Neural cell (in vitro differentiated cells): ENCODE measurements at regions not wholly inside any gene's neighbourhood (a gene's known extent, or its start where the extent isn't known, plus 50 kb on each side); places are given as distances from the start of the nearest gene placed in this dataset.

Experiments used
- H2AFZ ChIP-seq: fragments of 200-600, 300-800 bp; sonication (generic), shearing (Covaris generic); 2 replicates; pipeline ENCODE4 v1.6.0; 2014; ENCODE audit warnings: low read depth, mild to moderate bottlenecking, antibody characterized with exemption, low read length, moderate library complexity
- H3F3A ChIP-seq: fragments of 200-600 bp; shearing (Covaris generic); 2 replicates; pipeline ENCODE4 v1.6.1; 2016; ENCODE audit warnings: mild to moderate bottlenecking, moderate library complexity, mixed read lengths, antibody characterized with exemption, low read length; ENCODE audit not compliant: insufficient read depth, poor library complexity, severe bottlenecking
- H3K27ac ChIP-seq: fragments of 200-600, 300-800 bp; sonication (generic), shearing (Covaris generic); 2 replicates; pipeline ENCODE4 v1.5.1; 2014; ENCODE audit warnings: mild to moderate bottlenecking, low read length, moderate library complexity
- H3K27me3 ChIP-seq: fragments of 300-800, 200-600 bp; sonication (generic), shearing (Covaris generic); 2 replicates; pipeline ENCODE4 v1.6.0; 2014; ENCODE audit warnings: mild to moderate bottlenecking, low read depth, low read length, moderate library complexity; ENCODE audit not compliant: insufficient read depth
- H3K36me3 ChIP-seq: fragments of 300-800, 200-600 bp; sonication (generic), shearing (Covaris generic); 2 replicates; pipeline ENCODE4 v1.5.1; 2014; ENCODE audit warnings: mild to moderate bottlenecking, antibody characterized with exemption, low read length, moderate library complexity; ENCODE audit not compliant: insufficient read depth
- H3K4me2 ChIP-seq: fragments of 300-800, 200-600 bp; sonication (generic), shearing (Covaris generic); 2 replicates; pipeline ENCODE4 v1.6.0; 2014; ENCODE audit warnings: mild to moderate bottlenecking, low read length
- H3K4me3 ChIP-seq: fragments of 300-800, 200-600 bp; sonication (generic), shearing (Covaris generic); 2 replicates; pipeline ENCODE4 v1.5.1; 2014; ENCODE audit warnings: mild to moderate bottlenecking, low read length, moderate library complexity
- H3K79me2 ChIP-seq: fragments of 200-600 bp; shearing (Covaris generic); replicated peaks from 2 replicates; pipeline ENCODE4 v1.6.0; 2014; ENCODE audit warnings: mild to moderate bottlenecking, low read length, moderate library complexity; ENCODE audit not compliant: insufficient read depth
- H3K9ac ChIP-seq: fragments of 300-800, 200-600 bp; sonication (generic), shearing (Covaris generic); 2 replicates; pipeline ENCODE4 v1.6.1; 2016; ENCODE audit warnings: mild to moderate bottlenecking, low read length, mixed read lengths
- H3K9me2 ChIP-seq: fragments of 200-600 bp; shearing (Covaris generic); 2 replicates; pipeline ENCODE4 v1.6.1; 2016; ENCODE audit warnings: mild to moderate bottlenecking, low read length, mixed read lengths; ENCODE audit not compliant: insufficient read depth
- H3K9me3 ChIP-seq: fragments of 200-600, 300-800 bp; sonication (generic), shearing (Covaris generic); 2 replicates; pipeline ENCODE4 v1.6.1; 2016; ENCODE audit warnings: mild to moderate bottlenecking, mixed run types, low read length, moderate library complexity, mixed read lengths
- H4K20me1 ChIP-seq: fragments of 200-600 bp; shearing (Covaris generic); 2 replicates; pipeline ENCODE4 v1.6.1; 2016; ENCODE audit warnings: mild to moderate bottlenecking, mixed run types; ENCODE audit not compliant: insufficient read depth
- CTCF ChIP-seq: fragments of 450-650 bp; IDR thresholded peaks from 2 replicates; pipeline ENCODE4 v1.5.1; 2014; ENCODE audit warnings: antibody characterized with exemption, mild to moderate bottlenecking, moderate library complexity; ENCODE audit not compliant: poor library complexity, severe bottlenecking
- EP300 ChIP-seq: fragments of 450-650 bp; conservative IDR thresholded peaks from 2 replicates; pipeline ENCODE4 v1.6.1; 2014; ENCODE audit warnings: antibody characterized with exemption, mild to moderate bottlenecking, moderate library complexity; ENCODE audit not compliant: poor library complexity, severe bottlenecking
- EZH2 ChIP-seq: fragments of 200-600, 300-800 bp; shearing (Covaris generic), sonication (generic); IDR thresholded peaks from 2 replicates; pipeline ENCODE4 v1.6.1; 2014; ENCODE audit warnings: antibody characterized with exemption, low read length, borderline replicate concordance, mild to moderate bottlenecking; ENCODE audit not compliant: insufficient read depth, poor library complexity, severe bottlenecking
- MXI1 ChIP-seq: fragments of 450-650 bp; conservative IDR thresholded peaks from 2 replicates; pipeline ENCODE4 v1.6.1; 2014; ENCODE audit warnings: antibody characterized with exemption, mild to moderate bottlenecking; ENCODE audit not compliant: poor library complexity, severe bottlenecking
- POLR2AphosphoS5 ChIP-seq: IDR thresholded peaks from 2 replicates; pipeline ENCODE4 v1.6.1; 2012
- RAD21 ChIP-seq: fragments of 450-650 bp; conservative IDR thresholded peaks from 2 replicates; pipeline ENCODE4 v1.6.1; 2014; ENCODE audit warnings: antibody characterized with exemption, mild to moderate bottlenecking, moderate library complexity
- SMC3 ChIP-seq: fragments of 450-650 bp; conservative IDR thresholded peaks from 2 replicates; pipeline ENCODE4 v1.6.1; 2014; ENCODE audit warnings: antibody characterized with exemption, mild to moderate bottlenecking, moderate library complexity; ENCODE audit not compliant: poor library complexity
- TAF1 ChIP-seq: IDR thresholded peaks from 2 replicates; pipeline ENCODE4 v1.6.1; 2012; ENCODE audit warnings: low read depth
- TF ChIP-seq, protein P1 (sequence below): IDR thresholded peaks from 2 replicates; pipeline ENCODE4 v1.6.1; 2012; ENCODE audit warnings: borderline replicate concordance

DNA sequence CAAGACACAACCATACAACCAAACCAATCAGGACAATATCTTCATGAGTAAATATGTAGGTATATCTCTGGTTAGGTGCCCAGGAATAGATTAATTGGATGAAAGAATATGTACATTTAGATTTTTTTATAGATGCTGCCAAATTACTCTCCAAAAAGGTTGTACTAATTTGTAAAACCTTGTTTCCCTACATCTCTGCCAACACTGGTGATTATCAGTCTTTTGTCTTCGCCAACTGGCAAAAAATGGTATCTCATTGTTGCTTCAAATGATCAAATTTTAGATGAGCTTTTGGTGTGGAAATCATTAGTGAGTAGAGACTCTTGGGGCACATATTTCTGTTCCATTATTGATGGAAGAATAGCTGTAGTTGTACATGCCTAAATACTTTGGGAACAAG, 90.7 kb upstream of the ELL2 start:
- H3K9ac ChIP-seq: no peak overlapping the region
- no peaks in the 10 kb centered on the region for H3K36me3 ChIP-seq
- TF ChIP-seq TAF1 (no peak), POLR2AphosphoS5 (no peak), EP300 (no peak), MXI1 (no peak), SMC3 (no peak), EZH2 (no peak), CTCF (no peak), RAD21 (no peak)
- TF ChIP-seq, protein P1, sequence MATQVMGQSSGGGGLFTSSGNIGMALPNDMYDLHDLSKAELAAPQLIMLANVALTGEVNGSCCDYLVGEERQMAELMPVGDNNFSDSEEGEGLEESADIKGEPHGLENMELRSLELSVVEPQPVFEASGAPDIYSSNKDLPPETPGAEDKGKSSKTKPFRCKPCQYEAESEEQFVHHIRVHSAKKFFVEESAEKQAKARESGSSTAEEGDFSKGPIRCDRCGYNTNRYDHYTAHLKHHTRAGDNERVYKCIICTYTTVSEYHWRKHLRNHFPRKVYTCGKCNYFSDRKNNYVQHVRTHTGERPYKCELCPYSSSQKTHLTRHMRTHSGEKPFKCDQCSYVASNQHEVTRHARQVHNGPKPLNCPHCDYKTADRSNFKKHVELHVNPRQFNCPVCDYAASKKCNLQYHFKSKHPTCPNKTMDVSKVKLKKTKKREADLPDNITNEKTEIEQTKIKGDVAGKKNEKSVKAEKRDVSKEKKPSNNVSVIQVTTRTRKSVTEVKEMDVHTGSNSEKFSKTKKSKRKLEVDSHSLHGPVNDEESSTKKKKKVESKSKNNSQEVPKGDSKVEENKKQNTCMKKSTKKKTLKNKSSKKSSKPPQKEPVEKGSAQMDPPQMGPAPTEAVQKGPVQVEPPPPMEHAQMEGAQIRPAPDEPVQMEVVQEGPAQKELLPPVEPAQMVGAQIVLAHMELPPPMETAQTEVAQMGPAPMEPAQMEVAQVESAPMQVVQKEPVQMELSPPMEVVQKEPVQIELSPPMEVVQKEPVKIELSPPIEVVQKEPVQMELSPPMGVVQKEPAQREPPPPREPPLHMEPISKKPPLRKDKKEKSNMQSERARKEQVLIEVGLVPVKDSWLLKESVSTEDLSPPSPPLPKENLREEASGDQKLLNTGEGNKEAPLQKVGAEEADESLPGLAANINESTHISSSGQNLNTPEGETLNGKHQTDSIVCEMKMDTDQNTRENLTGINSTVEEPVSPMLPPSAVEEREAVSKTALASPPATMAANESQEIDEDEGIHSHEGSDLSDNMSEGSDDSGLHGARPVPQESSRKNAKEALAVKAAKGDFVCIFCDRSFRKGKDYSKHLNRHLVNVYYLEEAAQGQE: no peak
- H3K27me3 ChIP-seq: no peaks in the 10 kb centered on the region
- no peaks in the 10 kb centered on the region for H4K20me1 ChIP-seq
- no peak overlapping the region for H3K27ac ChIP-seq
- no peak overlapping the region for H2AFZ ChIP-seq
- no peaks in the 10 kb centered on the region for H3K9me3 ChIP-seq
- H3K4me2 ChIP-seq: no peak overlapping the region
- no peak overlapping the region for H3K4me3 ChIP-seq
- no peaks in the 10 kb centered on the region for H3K9me2 ChIP-seq
- H3F3A ChIP-seq: no peaks in the 10 kb centered on the region
- H3K79me2 ChIP-seq: no peaks in the 10 kb centered on the region

DNA sequence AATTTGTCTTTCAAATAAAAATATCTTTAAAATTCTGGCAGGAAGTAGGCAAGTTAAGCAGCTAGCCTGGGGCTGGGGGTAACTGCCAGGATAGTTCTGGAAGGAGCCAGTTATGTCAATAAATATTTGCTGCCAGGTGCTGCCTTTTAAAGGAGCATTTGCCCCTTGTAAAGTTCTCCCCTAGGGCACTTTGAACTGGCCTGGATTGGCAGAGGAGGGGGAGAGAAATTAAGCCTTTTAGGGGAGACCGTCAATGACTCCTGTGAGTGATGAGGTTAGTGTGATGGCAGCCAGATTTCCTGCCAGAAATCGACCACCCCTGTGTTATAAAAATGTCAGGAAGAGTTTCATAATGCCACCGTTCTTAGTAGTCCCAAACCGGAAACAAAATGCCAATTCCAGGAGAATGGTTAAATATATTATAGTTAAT, 89.8 kb upstream of the ELL2 start:
- H3K9me3 ChIP-seq: no peaks in the 10 kb centered on the region
- no peak overlapping the region for H2AFZ ChIP-seq
- H4K20me1 ChIP-seq: no peaks in the 10 kb centered on the region
- no peak overlapping the region for H3K4me2 ChIP-seq
- H3F3A ChIP-seq: no peaks in the 10 kb centered on the region
- H3K9ac ChIP-seq: no peak overlapping the region
- no peaks in the 10 kb centered on the region for H3K36me3 ChIP-seq
- no peak for TF ChIP-seq SMC3
- no peak for TF ChIP-seq EZH2
- TF ChIP-seq, protein P1: no peak
- TF ChIP-seq RAD21: no peak
- no peak for TF ChIP-seq MXI1
- TF ChIP-seq POLR2AphosphoS5: no peak
- no peak for TF ChIP-seq CTCF
- no peak for TF ChIP-seq TAF1
- no peak for TF ChIP-seq EP300
- no peaks in the 10 kb centered on the region for H3K27me3 ChIP-seq
- H3K27ac ChIP-seq: no peak overlapping the region
- H3K79me2 ChIP-seq: no peaks in the 10 kb centered on the region
- no peak overlapping the region for H3K4me3 ChIP-seq
- H3K9me2 ChIP-seq: no peaks in the 10 kb centered on the region
